Adipocyte (in vitro differentiated cells): ENCODE measurements at regions not wholly inside any gene's neighbourhood (a gene's known extent, or its start where the extent isn't known, plus 50 kb on each side); places are given as distances from the start of the nearest gene placed in this dataset.

Experiments used
- DNase-seq: peaks from one replicate; pipeline ENCODE4 v3.0.0-alpha.2; 2015; ENCODE audit warnings: low read depth
- H3K27me3 ChIP-seq: replicated peaks from 2 replicates; pipeline ENCODE4 v1.7.0; 2013; ENCODE audit warnings: mild to moderate bottlenecking, low read length, moderate library complexity; ENCODE audit not compliant: control insufficient read depth, insufficient read depth
- H3K36me3 ChIP-seq: 2 replicates; pipeline ENCODE4 v1.7.0; 2013; ENCODE audit warnings: low read length, mild to moderate bottlenecking, moderate library complexity; ENCODE audit not compliant: control insufficient read depth, insufficient read depth, severe bottlenecking
- H3K4me1 ChIP-seq: 2 replicates; pipeline ENCODE4 v1.7.0; 2013; ENCODE audit warnings: mild to moderate bottlenecking, low read length, moderate library complexity; ENCODE audit not compliant: control insufficient read depth, insufficient read depth
- H3K4me3 ChIP-seq: 2 replicates; pipeline ENCODE4 v1.7.0; 2013; ENCODE audit warnings: mild to moderate bottlenecking, low read length, moderate library complexity
- H3K9ac ChIP-seq: 2 replicates; pipeline ENCODE4 v1.7.0; 2013; ENCODE audit warnings: mild to moderate bottlenecking, low read length, moderate library complexity
- H3K9me3 ChIP-seq: 2 replicates; pipeline ENCODE4 v1.7.0; 2013; ENCODE audit warnings: mild to moderate bottlenecking, low read length, moderate library complexity; ENCODE audit not compliant: control insufficient read depth

DNA sequence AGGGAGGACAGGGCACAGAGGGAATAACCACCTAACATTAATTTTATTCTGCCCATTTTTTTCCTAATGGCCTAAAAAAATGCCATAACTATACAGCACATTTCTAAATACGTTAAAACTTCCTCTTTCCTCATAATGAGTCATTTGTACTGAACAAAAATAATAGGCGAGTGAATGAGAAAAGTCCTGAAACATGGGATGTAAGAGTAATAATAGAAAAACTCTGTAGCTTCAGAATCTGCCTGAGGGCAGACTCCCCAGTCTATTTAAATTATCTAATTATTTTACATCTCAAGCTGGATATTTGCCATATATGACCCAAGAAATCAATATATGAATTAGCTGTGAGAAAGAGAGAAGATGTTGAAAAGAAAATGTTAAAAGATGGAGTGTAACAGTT is 285.1 kb downstream of the TMX3 start:
- peak; percentile 62 for DNase-seq
- no peaks in the 10 kb centered on the region for H3K36me3 ChIP-seq
- H3K27me3 ChIP-seq: no peaks in the 10 kb centered on the region

DNA sequence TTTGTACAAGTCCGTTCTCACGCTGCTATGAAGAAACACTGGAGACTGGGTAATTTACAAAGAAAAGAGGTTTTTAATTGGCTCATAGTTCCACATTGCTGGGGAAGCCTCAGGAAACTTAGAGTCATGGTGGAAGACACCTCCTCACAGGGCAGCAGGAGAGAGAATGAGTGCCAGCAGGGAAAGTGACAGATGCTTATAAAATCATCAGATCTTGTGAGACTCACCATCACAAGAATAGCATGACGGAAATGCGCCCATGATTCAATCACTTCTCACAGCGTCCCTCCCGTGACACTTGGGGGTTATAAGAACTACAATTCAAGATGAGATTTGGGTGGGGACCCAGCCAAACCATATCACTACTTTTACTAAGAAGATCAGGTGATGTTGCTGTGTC is 285.8 kb downstream of the TMX3 start:
- Histone ChIP-seq H3K9me3 (no peaks in the 10 kb centered on the region), H3K36me3 (no peaks in the 10 kb centered on the region), H3K9ac (no peak overlapping the region), H3K4me1 (peaks cover 20% of the 10 kb centered on the region), H3K27me3 (no peaks in the 10 kb centered on the region), H3K4me3 (no peak overlapping the region)
- no peak for DNase-seq

More for the DNA sequence above, 285.1 kb downstream of the TMX3 start:
- Histone ChIP-seq H3K9ac (no peak overlapping the region), H3K9me3 (no peaks in the 10 kb centered on the region), H3K4me1 (peaks cover 20% of the 10 kb centered on the region), H3K4me3 (no peak overlapping the region)

DNA sequence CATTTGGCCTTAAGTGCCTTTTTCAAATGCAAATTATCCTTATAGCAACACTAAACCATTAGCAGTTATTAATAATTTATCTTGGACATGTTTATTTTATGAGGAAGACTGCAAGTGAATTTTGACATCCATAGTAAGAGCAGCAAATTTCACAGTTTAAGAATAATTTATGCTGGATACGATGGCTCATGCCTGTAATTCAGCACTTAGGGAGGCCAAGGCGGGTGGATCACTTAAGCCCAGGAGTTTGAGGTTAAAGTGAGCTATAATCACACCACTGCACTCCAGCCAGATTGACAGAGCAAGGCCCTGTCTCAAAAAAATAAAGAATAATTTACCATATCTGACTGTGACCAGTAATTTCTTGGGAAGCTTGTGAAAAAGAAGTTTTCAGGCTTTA is 286.2 kb downstream of the TMX3 start:
- Histone ChIP-seq H3K36me3 (no peaks in the 10 kb centered on the region), H3K4me3 (no peak overlapping the region), H3K9ac (no peak overlapping the region), H3K9me3 (no peaks in the 10 kb centered on the region), H3K27me3 (no peaks in the 10 kb centered on the region), H3K4me1 (peaks cover 20% of the 10 kb centered on the region)
- DNase-seq: no peak

GRCh38 chr18:68427951-68428401 is 286.9 kb downstream of the TMX3 start:
- Histone ChIP-seq H3K9ac (no peak overlapping the region), H3K4me3 (no peak overlapping the region)
- peak; percentile 65 for DNase-seq

GRCh38 chr18:68426731-68427315 is 288.1 kb downstream of the TMX3 start:
- Histone ChIP-seq H3K9me3 (peaks cover 2% of the 10 kb centered on the region), H3K4me1 (peaks cover 20% of the 10 kb centered on the region), H3K27me3 (no peaks in the 10 kb centered on the region), H3K4me3 (no peak overlapping the region), H3K9ac (no peak overlapping the region), H3K36me3 (no peaks in the 10 kb centered on the region)
- DNase-seq: peak; percentile 24

More at GRCh38 chr18:68427951-68428401, 286.9 kb downstream of the TMX3 start:
- H3K9me3 ChIP-seq: no peaks in the 10 kb centered on the region
- H3K4me1 ChIP-seq: peaks cover 20% of the 10 kb centered on the region
- no peaks in the 10 kb centered on the region for H3K36me3 ChIP-seq
- H3K27me3 ChIP-seq: no peaks in the 10 kb centered on the region

- H3K27me3 ChIP-seq: no peaks in the 10 kb centered on the region
- peaks cover 16% of the 10 kb centered on the region for H3K4me1 ChIP-seq
- no peak overlapping the region for H3K4me3 ChIP-seq
- peak; percentile 33 for DNase-seq
- no peak overlapping the region for H3K9ac ChIP-seq
- peaks cover 8% of the 10 kb centered on the region for H3K9me3 ChIP-seq
- no peaks in the 10 kb centered on the region for H3K36me3 ChIP-seq
Measured at GRCh38 chr18:68418881-68419280, 296.0 kb downstream of the TMX3 start.

DNA sequence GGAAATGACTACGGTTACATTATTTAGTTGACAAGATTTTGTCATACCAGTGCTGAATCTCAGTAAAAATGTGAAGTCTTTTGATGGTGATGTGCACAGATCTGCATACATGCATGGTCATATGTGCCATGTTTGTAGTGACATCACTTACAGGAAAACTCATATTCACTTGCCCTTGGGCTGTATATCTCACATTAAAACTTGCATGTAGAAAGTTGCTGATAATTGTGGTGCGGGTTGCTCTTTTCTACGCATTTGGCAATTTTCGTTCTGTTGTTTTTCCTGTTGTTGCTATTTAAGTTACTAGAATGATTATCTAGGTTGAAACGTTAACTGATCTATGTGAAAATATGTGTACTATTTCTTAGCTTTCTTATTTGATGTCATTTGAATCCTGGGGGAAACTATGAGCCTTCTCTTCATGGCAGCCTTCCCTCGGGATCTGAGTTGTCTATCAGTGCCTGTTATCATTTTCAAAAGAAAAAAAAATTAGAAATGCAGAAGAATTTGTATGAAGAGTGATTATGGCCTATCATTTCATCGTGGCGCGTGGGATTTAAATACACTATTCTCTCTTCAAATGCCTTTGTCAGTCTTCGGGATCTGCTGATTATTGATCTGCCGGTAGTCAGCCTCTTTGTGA is 296.6 kb downstream of the TMX3 start:
- no peaks in the 10 kb centered on the region for H3K36me3 ChIP-seq
- no peaks in the 10 kb centered on the region for H3K27me3 ChIP-seq
- no peak overlapping the region for H3K9ac ChIP-seq
- H3K9me3 ChIP-seq: peaks cover 8% of the 10 kb centered on the region
- no peak for DNase-seq
- peaks cover 16% of the 10 kb centered on the region for H3K4me1 ChIP-seq
- H3K4me3 ChIP-seq: no peak overlapping the region

DNA sequence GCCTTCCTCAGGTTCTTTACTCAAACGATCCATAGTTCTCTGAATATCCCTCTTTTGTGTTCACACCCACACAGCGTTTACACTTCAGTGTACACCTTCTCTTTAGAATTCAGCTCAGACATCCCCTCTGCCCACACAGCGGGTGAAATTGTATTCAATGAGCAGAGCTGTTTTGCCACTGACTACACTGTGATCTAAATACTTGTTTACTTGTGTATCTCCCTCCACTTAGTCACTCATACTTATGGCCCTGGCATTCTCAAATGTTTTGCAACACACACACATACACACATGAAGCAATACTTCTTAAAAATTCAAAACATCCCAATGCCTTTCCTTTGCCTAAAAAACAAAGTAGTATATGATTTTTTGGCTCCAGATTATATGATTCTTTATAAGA is 297.1 kb downstream of the TMX3 start:
- no peak overlapping the region for H3K4me3 ChIP-seq
- H3K27me3 ChIP-seq: no peaks in the 10 kb centered on the region
- H3K9ac ChIP-seq: no peak overlapping the region
- peaks cover 16% of the 10 kb centered on the region for H3K4me1 ChIP-seq
- peaks cover 8% of the 10 kb centered on the region for H3K9me3 ChIP-seq
- DNase-seq: peak; percentile 84
- H3K36me3 ChIP-seq: no peaks in the 10 kb centered on the region

GRCh38 chr18:68417166-68417799 is 297.6 kb downstream of the TMX3 start:
- Histone ChIP-seq H3K9me3 (peaks cover 8% of the 10 kb centered on the region), H3K9ac (no peak overlapping the region), H3K4me1 (peaks cover 16% of the 10 kb centered on the region), H3K36me3 (no peaks in the 10 kb centered on the region), H3K4me3 (no peak overlapping the region), H3K27me3 (no peaks in the 10 kb centered on the region)
- DNase-seq: peak; percentile 30

GRCh38 chr18:68414407-68414806 is 300.5 kb downstream of the TMX3 start:
- Histone ChIP-seq H3K4me3 (no peak overlapping the region), H3K27me3 (no peaks in the 10 kb centered on the region), H3K36me3 (no peaks in the 10 kb centered on the region), H3K9ac (no peak overlapping the region), H3K4me1 (peaks cover 22% of the 10 kb centered on the region), H3K9me3 (peaks cover 6% of the 10 kb centered on the region)
- DNase-seq: no peak

GRCh38 chr18:68409576-68409975 is 305.3 kb downstream of the TMX3 start:
- no peaks in the 10 kb centered on the region for H3K27me3 ChIP-seq
- no peaks in the 10 kb centered on the region for H3K9me3 ChIP-seq
- H3K4me1 ChIP-seq: peaks cover 12% of the 10 kb centered on the region
- no peaks in the 10 kb centered on the region for H3K36me3 ChIP-seq
- no peak overlapping the region for H3K4me3 ChIP-seq
- H3K9ac ChIP-seq: no peak overlapping the region
- no peak for DNase-seq
